GM23338 (cell line): ENCODE measurements at regions not wholly inside any gene's neighbourhood (a gene's known extent, or its start where the extent isn't known, plus 50 kb on each side); places are given as distances from the start of the nearest gene placed in this dataset.

Experiments used
- ATAC-seq: fragments of 200-7000 bp; cut with Tn5 transposase; 3 replicates; pipeline ENCODE4 v1.9.1; 2020
- DNase-seq: peaks from one replicate; pipeline ENCODE4 v3.0.0-alpha.2; 2015; ENCODE audit warnings: low spot score
- H2AFZ ChIP-seq: fragments of 200-600 bp; sonication (generic); 2 replicates; pipeline ENCODE4 v1.8.0; 2016; ENCODE audit warnings: antibody characterized with exemption, mild to moderate bottlenecking, moderate library complexity
- H3F3A ChIP-seq: fragments of 200-600 bp; sonication (generic); replicated peaks from 2 replicates; pipeline ENCODE4 v1.8.0; 2017; ENCODE audit warnings: antibody characterized with exemption, mixed run types, low read depth
- H3K27ac ChIP-seq: fragments of 200-600 bp; sonication (generic); 2 replicates; pipeline ENCODE4 v1.6.1; 2016; ENCODE audit warnings: low read depth
- H3K27me3 ChIP-seq: fragments of 200-600 bp; sonication (generic); 2 replicates; pipeline ENCODE4 v1.8.0; 2016; ENCODE audit warnings: mild to moderate bottlenecking, mixed run types, moderate library complexity; ENCODE audit not compliant: insufficient read depth
- H3K36me3 ChIP-seq: fragments of 200-600 bp; sonication (generic); 2 replicates; pipeline ENCODE4 v1.8.0; 2016; ENCODE audit warnings: mild to moderate bottlenecking; ENCODE audit not compliant: insufficient read depth
- H3K4me1 ChIP-seq: fragments of 200-600 bp; sonication (generic); 2 replicates; pipeline ENCODE4 v1.8.0; 2016; ENCODE audit warnings: mild to moderate bottlenecking, moderate library complexity; ENCODE audit not compliant: insufficient read depth
- H3K4me2 ChIP-seq: fragments of 200-600 bp; sonication (generic); 2 replicates; pipeline ENCODE4 v1.7.1; 2017; ENCODE audit warnings: mixed run types
- H3K4me3 ChIP-seq: fragments of 200-600 bp; sonication (generic); 2 replicates; pipeline ENCODE4 v1.6.1; 2016; ENCODE audit warnings: mixed run types
- H3K79me2 ChIP-seq: fragments of 200-600 bp; sonication (generic); replicated peaks from 2 replicates; pipeline ENCODE4 v1.8.0; 2017; ENCODE audit warnings: mild to moderate bottlenecking; ENCODE audit not compliant: insufficient read depth
- H3K9me2 ChIP-seq: fragments of 200-600 bp; sonication (generic); 2 replicates; pipeline ENCODE4 v1.8.0; 2017; ENCODE audit not compliant: insufficient read depth
- H4K20me1 ChIP-seq: fragments of 200-600 bp; sonication (generic); replicated peaks from 2 replicates; pipeline ENCODE4 v1.8.0; 2017; ENCODE audit warnings: mild to moderate bottlenecking; ENCODE audit not compliant: insufficient read depth
- H3K27ac Mint-ChIP-seq: 2 replicates; pipeline ENCODE4 v1.8.0; 2020; ENCODE audit warnings: inconsistent platforms, mild to moderate bottlenecking, moderate library complexity, mixed read lengths
- H3K27me3 Mint-ChIP-seq: 3 replicates; pipeline ENCODE4 v1.8.0; 2022; ENCODE audit warnings: low read depth, mild to moderate bottlenecking, moderate library complexity, mixed read lengths, inconsistent platforms; ENCODE audit not compliant: insufficient read depth, poor library complexity
- H3K36me3 Mint-ChIP-seq: 3 replicates; pipeline ENCODE4 v1.8.0; 2021; ENCODE audit warnings: low read depth, mild to moderate bottlenecking, inconsistent platforms, moderate library complexity, mixed read lengths
- H3K4me1 Mint-ChIP-seq: 3 replicates; pipeline ENCODE4 v1.8.0; 2020; ENCODE audit warnings: mild to moderate bottlenecking, inconsistent platforms, mixed read lengths
- H3K4me3 Mint-ChIP-seq: 3 replicates; pipeline ENCODE4 v1.8.0; 2021; ENCODE audit warnings: moderate library complexity, mild to moderate bottlenecking, inconsistent platforms, mixed read lengths
- H3K9me3 Mint-ChIP-seq: 3 replicates; pipeline ENCODE4 v1.8.0; 2020; ENCODE audit warnings: moderate library complexity, mild to moderate bottlenecking, inconsistent platforms, mixed read lengths
- CREB1 ChIP-seq: fragments of 250-450 bp; sonication (Bioruptor Pico); IDR thresholded peaks from 2 replicates; pipeline ENCODE4 v1.5.0; 2020; ENCODE audit warnings: low read depth, mild to moderate bottlenecking, moderate library complexity
- CTCF ChIP-seq, 2 experiments: fragments of 200-600 bp in 1 of 2; sonication (generic) in 1 of 2; conservative IDR thresholded peaks; 2 replicates each; pipeline versions ENCODE4 v1.5.1 to v1.6.1; 2016 to 2017; ENCODE audit warnings: antibody characterized with exemption in 2 of 2, low read depth in 2 of 2, mild to moderate bottlenecking in 2 of 2, moderate library complexity in 1 of 2
- ETS1 ChIP-seq: IDR thresholded peaks from 2 replicates; pipeline ENCODE4 v1.6.1; 2016; ENCODE audit warnings: antibody characterized with exemption
- EZH2phosphoT487 ChIP-seq: fragments of 200-600 bp; sonication (generic); IDR thresholded peaks from one replicate; pipeline ENCODE4 v1.8.1; 2018; ENCODE audit warnings: antibody characterized with exemption; ENCODE audit not compliant: unreplicated experiment
- JUNB ChIP-seq: IDR thresholded peaks from one replicate; pipeline ENCODE4 v1.6.1; 2016; ENCODE audit warnings: antibody characterized with exemption; ENCODE audit not compliant: unreplicated experiment
- NANOG ChIP-seq: IDR thresholded peaks from 2 replicates; pipeline ENCODE4 v1.6.1; 2016; ENCODE audit warnings: antibody characterized with exemption, borderline replicate concordance
- POLR2AphosphoS5 ChIP-seq: IDR thresholded peaks from 2 replicates; pipeline ENCODE4 v1.6.1; 2016; ENCODE audit warnings: antibody characterized with exemption, low read depth
- REST ChIP-seq: IDR thresholded peaks from one replicate; pipeline ENCODE4 v1.6.1; 2018; ENCODE audit warnings: antibody characterized with exemption; ENCODE audit not compliant: unreplicated experiment
- ZNF331 ChIP-seq: fragments of 250-450 bp; sonication (Bioruptor Pico); IDR thresholded peaks from 2 replicates; pipeline ENCODE4 v1.5.0; 2020; ENCODE audit warnings: low read depth, mild to moderate bottlenecking, moderate library complexity

GRCh38 chr2:120919771-120920453 lies 184.2 kb downstream of the GLI2 start (continued):
- TF ChIP-seq REST (no peak), ETS1 (no peak)

DNA sequence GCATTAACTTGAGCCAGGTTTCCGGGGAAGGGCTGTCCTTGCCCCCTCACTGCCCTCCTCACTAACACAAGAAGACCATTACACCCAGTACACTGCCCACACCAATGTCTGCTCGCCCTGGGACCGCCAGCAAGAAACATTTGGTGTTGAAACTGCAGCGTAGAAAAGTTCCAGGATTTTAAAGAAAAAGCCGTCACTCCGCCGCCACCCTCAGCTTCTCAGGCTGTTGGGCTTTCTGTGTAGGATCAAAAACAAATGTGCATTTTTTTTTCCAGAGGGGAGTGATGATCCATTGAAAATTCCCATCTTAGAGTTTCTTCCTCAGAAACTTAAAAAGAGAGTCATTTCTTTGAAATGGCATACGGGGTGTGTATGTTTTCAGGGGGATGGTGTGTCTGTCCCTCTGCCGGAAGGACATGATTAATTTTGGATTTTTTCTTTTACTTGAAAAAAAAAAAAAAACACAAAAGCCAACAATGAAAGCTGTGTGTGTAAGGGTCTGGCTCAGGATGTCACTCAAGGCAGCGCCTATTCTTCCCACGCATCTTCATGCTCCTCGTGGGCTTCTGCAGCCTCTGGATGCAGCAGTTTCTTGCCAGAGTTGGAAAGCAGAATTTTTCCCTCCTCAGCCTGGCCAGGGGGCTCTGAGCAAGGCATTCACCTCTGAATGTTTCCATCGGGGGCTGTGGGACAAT lies 184.9 kb downstream of the GLI2 start:
- Histone ChIP-seq H3K27me3 (no peaks in the 10 kb centered on the region), H3K27ac (no peak overlapping the region), H3K9me2 (no peaks in the 10 kb centered on the region), H3K36me3 (no peaks in the 10 kb centered on the region), H3K4me3 (no peak overlapping the region), H3K4me2 (no peak overlapping the region), H3K79me2 (peaks cover 14% of the 10 kb centered on the region), H3F3A (peaks cover 3% of the 10 kb centered on the region; the same call in 1 of the 2 replicates), H3K4me1 (no peaks in the 10 kb centered on the region), H4K20me1 (peaks cover 12% of the 10 kb centered on the region; the same call in 1 of the 2 replicates), H2AFZ (no peak overlapping the region)
- no peak for TF ChIP-seq POLR2AphosphoS5
- no peak for TF ChIP-seq EZH2phosphoT487
- TF ChIP-seq CREB1 (CRISPR knock-in tag): no peak
- peaks cover 5% of the 10 kb centered on the region for H3K27me3 Mint-ChIP-seq
- H3K9me3 Mint-ChIP-seq: no peaks in the 10 kb centered on the region
- peak overlapping the region; percentile 89 for H3K27ac Mint-ChIP-seq
- H3K4me1 Mint-ChIP-seq: peaks cover 7% of the 10 kb centered on the region
- no peaks in the 10 kb centered on the region for H3K36me3 Mint-ChIP-seq
- ATAC-seq (no peak), DNase-seq (no peak)
- H3K4me3 Mint-ChIP-seq: no peak overlapping the region

GRCh38 chr2:120921457-120921856 lies 185.8 kb downstream of the GLI2 start:
- Mint-ChIP-seq H3K9me3 (no peaks in the 10 kb centered on the region), H3K4me1 (peaks cover 3% of the 10 kb centered on the region; the same call in 2 of the 3 replicates), H3K4me3 (no peak overlapping the region), H3K27ac (no peak overlapping the region), H3K36me3 (no peaks in the 10 kb centered on the region), H3K27me3 (no peaks in the 10 kb centered on the region)
- H2AFZ ChIP-seq: no peak overlapping the region
- no peak overlapping the region for H3K4me3 ChIP-seq
- no peaks in the 10 kb centered on the region for H3K4me1 ChIP-seq
- DNase-seq (no peak), ATAC-seq (no peak; the same call in 2 of the 3 replicates)
- H3K36me3 ChIP-seq: no peaks in the 10 kb centered on the region
- H4K20me1 ChIP-seq: peaks cover 12% of the 10 kb centered on the region; the same call in 1 of the 2 replicates
- H3K4me2 ChIP-seq: no peak overlapping the region
- no peaks in the 10 kb centered on the region for H3K27me3 ChIP-seq
- no peaks in the 10 kb centered on the region for H3K9me2 ChIP-seq
- H3K27ac ChIP-seq: no peak overlapping the region
- TF ChIP-seq POLR2AphosphoS5 (no peak), NANOG (no peak), ETS1 (no peak), JUNB (no peak), CTCF (conservative IDR thresholded peaks at IDR 0.05; ENCODE audit: low read depth in 2 of 2) (peak; percentile 35 to 45; a peak in 2 of 4 replicates), ZNF331 (CRISPR knock-in tag) (no peak)
- H3F3A ChIP-seq: peaks cover 3% of the 10 kb centered on the region; the same call in 1 of the 2 replicates
- H3K79me2 ChIP-seq: peaks cover 14% of the 10 kb centered on the region
